ENCODE measurements at regions not wholly inside any gene's neighbourhood (a gene's known extent, or its start where the extent isn't known, plus 50 kb on each side); places are given as distances from the start of the nearest gene placed in this dataset.

- Histone ChIP-seq H3K4me3 (ENCODE audit: low read depth in 1 of 2, low read length in 1 of 2) (no peak overlapping the region), H3K9me3 (no peaks in the 10 kb centered on the region), H3K4me1 (ENCODE audit: control insufficient read depth in 1 of 2, insufficient read depth in 1 of 2, low read depth in 1 of 2, low read length in 1 of 2) (no peaks in the 10 kb centered on the region), H3K27me3 (no peaks in the 10 kb centered on the region), H3K36me3 (no peaks in the 10 kb centered on the region), H3K27ac (no peak overlapping the region)
- TF ChIP-seq CTCF (IDR thresholded peaks at IDR 0.05), result no peak
These were observed 135.2 kb upstream of the SALL1 start for GRCh38 chr16:51286272-51286671.

GRCh38 chr16:51276336-51276735 is 125.3 kb upstream of the SALL1 start:
- no peaks in the 10 kb centered on the region for H3K27me3 ChIP-seq
- no peaks in the 10 kb centered on the region for H3K4me1 ChIP-seq (ENCODE audit: control insufficient read depth in 1 of 2, insufficient read depth in 1 of 2, low read depth in 1 of 2, low read length in 1 of 2)
- H3K9me3 ChIP-seq, result no peaks in the 10 kb centered on the region
- no peaks in the 10 kb centered on the region for H3K36me3 ChIP-seq
- TF ChIP-seq CTCF (IDR thresholded peaks at IDR 0.05), result no peak
- no peak overlapping the region for H3K4me3 ChIP-seq (ENCODE audit: low read depth in 1 of 2, low read length in 1 of 2)
- no peak overlapping the region for H3K27ac ChIP-seq

- H3K27me3 ChIP-seq, result no peaks in the 10 kb centered on the region
- no peaks in the 10 kb centered on the region for H3K36me3 ChIP-seq
- no peaks in the 10 kb centered on the region for H3K9me3 ChIP-seq
- no peak for TF ChIP-seq CTCF (IDR thresholded peaks at IDR 0.05)
- H3K4me3 ChIP-seq (ENCODE audit: low read depth in 1 of 2, low read length in 1 of 2), result no peak overlapping the region
- no peak overlapping the region for H3K27ac ChIP-seq
- no peaks in the 10 kb centered on the region for H3K4me1 ChIP-seq (ENCODE audit: control insufficient read depth in 1 of 2, insufficient read depth in 1 of 2, low read depth in 1 of 2, low read length in 1 of 2)
These were observed 121.3 kb upstream of the SALL1 start for GRCh38 chr16:51272420-51272819.

GRCh38 chr16:51271156-51271701 is 120.2 kb upstream of the SALL1 start:
- no peak for TF ChIP-seq CTCF (IDR thresholded peaks at IDR 0.05)
- Histone ChIP-seq H3K27me3 (no peaks in the 10 kb centered on the region), H3K9me3 (no peaks in the 10 kb centered on the region), H3K36me3 (no peaks in the 10 kb centered on the region), H3K4me3 (ENCODE audit: low read depth in 1 of 2, low read length in 1 of 2) (no peak overlapping the region), H3K27ac (no peak overlapping the region), H3K4me1 (ENCODE audit: control insufficient read depth in 1 of 2, insufficient read depth in 1 of 2, low read depth in 1 of 2, low read length in 1 of 2) (no peaks in the 10 kb centered on the region)

- no peak for TF ChIP-seq CTCF (IDR thresholded peaks at IDR 0.05)
- Histone ChIP-seq H3K9me3 (no peaks in the 10 kb centered on the region), H3K27me3 (no peaks in the 10 kb centered on the region), H3K27ac (no peak overlapping the region), H3K4me3 (ENCODE audit: low read depth in 1 of 2, low read length in 1 of 2) (no peak overlapping the region), H3K36me3 (no peaks in the 10 kb centered on the region), H3K4me1 (ENCODE audit: control insufficient read depth in 1 of 2, insufficient read depth in 1 of 2, low read depth in 1 of 2, low read length in 1 of 2) (no peaks in the 10 kb centered on the region)
These were observed 117.2 kb upstream of the SALL1 start for GRCh38 chr16:51268237-51268636.

GRCh38 chr16:51267681-51268080 is 116.6 kb upstream of the SALL1 start:
- no peak for TF ChIP-seq CTCF (IDR thresholded peaks at IDR 0.05)
- Histone ChIP-seq H3K4me3 (ENCODE audit: low read depth in 1 of 2, low read length in 1 of 2) (no peak overlapping the region), H3K27ac (no peak overlapping the region), H3K9me3 (no peaks in the 10 kb centered on the region), H3K36me3 (no peaks in the 10 kb centered on the region), H3K4me1 (ENCODE audit: control insufficient read depth in 1 of 2, insufficient read depth in 1 of 2, low read depth in 1 of 2, low read length in 1 of 2) (no peaks in the 10 kb centered on the region), H3K27me3 (no peaks in the 10 kb centered on the region)
